Heart left ventricle (tissue), 13 donors: ENCODE measurements at regions not wholly inside any gene's neighbourhood (a gene's known extent, or its start where the extent isn't known, plus 50 kb on each side); places are given as distances from the start of the nearest gene placed in this dataset.

ENCODE experiments used
- CTCF ChIP-seq, 12 donors: fragments of 200-600 bp; sonication (generic) in 4 of 12; IDR thresholded peaks; one replicate each; pipeline versions ENCODE4 v1.5.0 to v1.8.0; 2018 to 2022; ENCODE audit warnings: antibody characterized with exemption in 12 of 12, mild to moderate bottlenecking in 5 of 12
- POLR2A ChIP-seq, 2 donors: fragments of 450-650 bp; IDR thresholded peaks; one replicate each; pipeline ENCODE4 v1.6.1; 2017; ENCODE audit warnings: antibody characterized with exemption in 2 of 2, mild to moderate bottlenecking in 2 of 2, moderate library complexity in 2 of 2
- donor health status: ischemic (EF 13 %, LVEDD 7.1; RV severe dilation, severe dysfunction).
- donor health status: DM: no; HTN: yes; CAD: no.
- donor health status: DM: no; HTN: no; CAD: no.
- donor health status: ischemic (EF 25% LVEDD 6.9; RV normal size, moderate dysfunction).
- donor health status: ischemic (EF 25% LVEDD 5.7; RV mildly dilated, moderate dysfunction).
- donor health status: ischemic (EF 35%, LVEDD 5.7; RV mildly dilated, moderate dysfunction).
- donor health status: nonischemic (EF 11% LVEDD 7.7; RV severe dilation, severe dysfunction).
- donor health status: DM: yes; HTN: yes; CAD: no.
- donor health status: PGD.
- donor health status: ischemic (EF 29% LVEDD 5.4; RV normal size, mild dysfunction).
- donor health status: nonischemic (EF 23%, LVEDD 6.1; RV moderate dilation, normal function).

- TF ChIP-seq POLR2A (IDR thresholded peaks at IDR 0.05) (no peak), CTCF (IDR thresholded peaks at IDR 0.05) (no peak)
These were observed 88.6 kb upstream of the KLF14 start for GRCh38 chr7:130822642-130823041.
